ENCODE measurements at regions not wholly inside any gene's neighbourhood (a gene's known extent, or its start where the extent isn't known, plus 50 kb on each side); places are given as distances from the start of the nearest gene placed in this dataset.

DNA sequence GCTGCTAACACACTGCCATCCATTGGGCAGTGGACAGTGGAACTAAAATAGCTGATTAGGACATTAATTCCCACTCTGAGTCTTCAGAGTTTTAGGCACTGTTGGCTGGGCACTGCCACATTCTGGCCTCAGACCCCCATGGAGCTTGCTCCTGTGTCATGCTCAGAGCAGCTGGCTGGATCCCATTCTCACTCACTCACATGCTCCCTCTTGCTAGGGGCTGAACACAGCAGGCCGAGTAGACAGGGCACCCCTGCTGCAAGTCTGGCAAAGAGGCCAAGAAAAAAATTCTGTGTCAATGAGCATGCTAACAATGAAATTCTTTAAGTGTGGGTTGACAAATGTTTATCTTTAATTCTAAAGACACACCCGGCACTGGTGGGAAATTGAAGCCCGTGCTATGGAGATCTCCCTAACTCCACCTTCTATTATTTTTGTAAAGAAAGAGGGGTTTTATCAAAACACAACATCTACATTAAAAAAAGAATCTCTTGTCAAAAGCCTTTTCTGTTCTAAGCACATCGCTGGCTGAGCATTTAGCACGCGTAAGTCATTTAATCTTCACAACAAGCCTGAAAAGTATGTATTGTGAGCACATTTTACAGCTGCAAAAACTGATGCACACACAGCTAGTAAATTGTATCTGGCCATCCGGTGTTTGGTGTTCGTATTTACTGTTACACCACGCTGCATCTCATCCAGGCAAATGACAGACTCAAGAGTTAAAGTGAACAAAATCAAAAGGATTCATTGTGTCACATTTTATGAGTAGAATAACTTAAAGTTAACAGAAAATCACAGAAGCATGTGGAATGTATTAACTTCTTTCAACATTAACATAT is 362.1 kb downstream of the PLOD2 start:
- Mint-ChIP-seq H3K27me3 (ENCODE audit: low read depth) (no peaks in the 10 kb centered on the region), H3K27ac (no peak overlapping the region), H3K4me3 (no peak overlapping the region), H3K36me3 (ENCODE audit: low read depth) (no peaks in the 10 kb centered on the region), H3K4me1 (ENCODE audit: low read depth) (no peaks in the 10 kb centered on the region), H3K9me3 (ENCODE audit: insufficient read depth) (peaks cover 4% of the 10 kb centered on the region)
- CTCF ChIA-PET: no interaction called here
- DNase-seq (no peak), ATAC-seq (no peak)
- POLR2A ChIA-PET: no interaction called here

DNA sequence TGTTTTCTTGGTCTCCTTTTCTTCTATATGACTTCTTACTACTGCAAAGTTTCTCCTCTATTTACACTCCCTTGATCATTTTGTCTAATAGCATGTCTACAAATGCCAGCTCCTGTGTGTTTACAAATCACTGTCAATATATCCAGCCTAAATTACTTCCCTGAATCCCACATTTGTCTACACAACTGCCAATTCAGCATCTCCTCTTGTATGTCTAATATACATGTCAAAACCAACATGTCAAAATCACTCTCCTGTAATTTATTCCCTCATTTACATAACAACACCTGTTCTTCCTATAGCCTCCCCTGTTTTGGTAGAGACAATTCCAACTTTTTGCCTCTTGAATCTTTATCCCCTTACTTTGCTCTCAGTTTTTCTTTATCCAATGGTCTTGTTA is 359.3 kb downstream of the PLOD2 start:
- Mint-ChIP-seq H3K9me3 (ENCODE audit: insufficient read depth) (no peaks in the 10 kb centered on the region), H3K4me3 (no peak overlapping the region), H3K27ac (no peak overlapping the region), H3K4me1 (ENCODE audit: low read depth) (no peaks in the 10 kb centered on the region), H3K36me3 (ENCODE audit: low read depth) (no peaks in the 10 kb centered on the region), H3K27me3 (ENCODE audit: low read depth) (no peaks in the 10 kb centered on the region)
- ATAC-seq: no peak
- ChIA-PET POLR2A (no interaction called here), CTCF (no interaction called here)
- DNase-seq: no peak

DNA sequence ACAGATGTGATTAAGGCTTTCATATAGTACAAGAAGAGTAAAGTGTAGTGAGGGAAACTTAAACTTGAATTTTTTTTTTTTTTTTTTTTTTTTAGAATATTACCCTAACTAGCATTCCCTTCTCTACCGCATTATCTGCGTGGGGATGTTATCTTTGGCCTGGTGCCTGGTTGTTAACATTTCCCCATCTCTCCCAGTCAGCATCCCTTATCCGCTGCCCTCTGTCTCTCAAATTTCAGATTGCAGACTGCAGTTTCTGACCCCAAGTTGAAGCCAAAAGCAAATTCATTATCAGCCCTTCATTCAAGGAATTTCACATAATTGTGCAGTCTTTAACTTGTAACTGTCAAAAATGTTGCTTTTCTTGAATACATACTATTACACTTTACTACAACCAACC is 353.0 kb downstream of the PLOD2 start:
- ChIA-PET CTCF (no interaction called here), POLR2A (no interaction called here)
- DNase-seq (no peak), ATAC-seq (no peak)
- Mint-ChIP-seq H3K27ac (no peak overlapping the region), H3K9me3 (ENCODE audit: insufficient read depth) (peaks cover 6% of the 10 kb centered on the region), H3K4me1 (ENCODE audit: low read depth) (no peaks in the 10 kb centered on the region), H3K4me3 (no peak overlapping the region), H3K36me3 (ENCODE audit: low read depth) (no peaks in the 10 kb centered on the region), H3K27me3 (ENCODE audit: low read depth) (no peaks in the 10 kb centered on the region)

GRCh38 chr3:145812391-145812790 is 348.6 kb downstream of the PLOD2 start:
- H3K4me1 Mint-ChIP-seq (ENCODE audit: low read depth): no peaks in the 10 kb centered on the region

GRCh38 chr3:145815707-145816413 is 345.1 kb downstream of the PLOD2 start:
- Mint-ChIP-seq H3K27me3 (ENCODE audit: low read depth) (no peaks in the 10 kb centered on the region), H3K4me3 (no peak overlapping the region), H3K36me3 (ENCODE audit: low read depth) (no peaks in the 10 kb centered on the region), H3K9me3 (ENCODE audit: insufficient read depth) (peaks cover 7% of the 10 kb centered on the region), H3K4me1 (ENCODE audit: low read depth) (no peaks in the 10 kb centered on the region), H3K27ac (no peak overlapping the region)
- ATAC-seq: no peak
- CTCF ChIA-PET: no interaction called here
- no peak for DNase-seq
- POLR2A ChIA-PET: no interaction called here

More at GRCh38 chr3:145812391-145812790, 348.6 kb downstream of the PLOD2 start:
- H3K4me3 Mint-ChIP-seq: no peak overlapping the region
- ChIA-PET CTCF (no interaction called here), POLR2A (no interaction called here)
- DNase-seq (no peak), ATAC-seq (no peak)
- no peaks in the 10 kb centered on the region for H3K36me3 Mint-ChIP-seq (ENCODE audit: low read depth)
- no peak overlapping the region for H3K27ac Mint-ChIP-seq
- H3K27me3 Mint-ChIP-seq (ENCODE audit: low read depth): no peaks in the 10 kb centered on the region
- peaks cover 7% of the 10 kb centered on the region for H3K9me3 Mint-ChIP-seq (ENCODE audit: insufficient read depth)

DNA sequence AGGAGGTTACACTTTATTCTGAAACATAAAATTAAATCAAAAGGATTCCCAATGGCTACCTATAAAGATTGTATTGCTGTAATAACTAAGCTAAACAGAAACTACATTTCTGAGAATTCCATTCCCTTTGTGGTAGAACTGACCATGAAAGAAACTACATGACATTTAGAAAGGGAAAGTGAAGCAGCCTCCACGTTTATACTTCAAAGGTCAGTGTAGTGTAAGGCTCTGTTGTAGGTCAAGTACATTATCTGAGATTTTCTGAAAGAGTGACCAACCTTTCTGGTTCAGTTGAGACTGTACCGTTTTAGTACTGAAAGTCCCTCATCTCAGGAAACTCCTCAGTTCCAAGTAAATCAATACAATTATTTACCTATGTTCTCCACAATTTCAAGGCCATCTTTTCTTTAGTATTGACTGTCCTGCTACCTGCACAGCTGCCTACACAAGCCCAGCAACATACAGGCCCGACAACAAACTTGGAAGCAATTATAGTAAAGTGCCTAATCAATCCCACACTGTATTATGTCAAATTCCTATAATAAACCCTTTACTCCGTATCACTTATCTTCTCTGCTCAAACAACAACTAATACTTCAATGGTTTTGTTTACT is 343.0 kb downstream of the PLOD2 start:
- ChIA-PET CTCF (no interaction called here), POLR2A (interaction anchor here (1.1 kb wide), 1 partner anchor 1459 kb away, joined by 3 read pairs; no protein-coding TSS in a partner anchor)
- DNase-seq (no peak), ATAC-seq (no peak)
- no peaks in the 10 kb centered on the region for H3K27me3 Mint-ChIP-seq (ENCODE audit: low read depth)
- no peaks in the 10 kb centered on the region for H3K36me3 Mint-ChIP-seq (ENCODE audit: low read depth)
- H3K27ac Mint-ChIP-seq: no peak overlapping the region
- no peaks in the 10 kb centered on the region for H3K4me1 Mint-ChIP-seq (ENCODE audit: low read depth)
- H3K4me3 Mint-ChIP-seq: no peak overlapping the region
- peaks cover 2% of the 10 kb centered on the region for H3K9me3 Mint-ChIP-seq (ENCODE audit: insufficient read depth)

DNA sequence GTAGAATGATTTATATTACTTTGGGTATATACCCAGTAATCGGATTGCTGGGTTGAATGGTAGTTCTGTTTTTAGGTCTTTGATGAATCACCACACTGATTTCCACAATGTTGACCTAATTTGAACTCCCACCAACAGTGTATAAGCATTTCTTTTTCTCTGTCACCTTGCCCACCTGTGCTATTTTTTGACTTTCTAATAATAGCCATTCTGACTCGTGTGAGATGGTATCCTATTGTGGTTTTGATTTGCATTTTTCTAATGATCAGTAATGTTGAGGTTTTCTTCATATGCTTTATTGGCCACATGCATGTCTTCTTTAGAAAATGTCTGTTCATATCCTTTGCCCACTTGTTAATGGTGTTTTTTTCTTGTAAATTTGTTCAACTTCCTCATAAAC is 340.8 kb downstream of the PLOD2 start:
- H3K36me3 Mint-ChIP-seq (ENCODE audit: low read depth): no peaks in the 10 kb centered on the region
- no peaks in the 10 kb centered on the region for H3K4me1 Mint-ChIP-seq (ENCODE audit: low read depth)
- no peaks in the 10 kb centered on the region for H3K27me3 Mint-ChIP-seq (ENCODE audit: low read depth)
- DNase-seq (no peak), ATAC-seq (no peak)
- H3K27ac Mint-ChIP-seq: no peak overlapping the region
- POLR2A ChIA-PET: no interaction called here
- H3K4me3 Mint-ChIP-seq: no peak overlapping the region
- no peaks in the 10 kb centered on the region for H3K9me3 Mint-ChIP-seq (ENCODE audit: insufficient read depth)
- CTCF ChIA-PET: no interaction called here

DNA sequence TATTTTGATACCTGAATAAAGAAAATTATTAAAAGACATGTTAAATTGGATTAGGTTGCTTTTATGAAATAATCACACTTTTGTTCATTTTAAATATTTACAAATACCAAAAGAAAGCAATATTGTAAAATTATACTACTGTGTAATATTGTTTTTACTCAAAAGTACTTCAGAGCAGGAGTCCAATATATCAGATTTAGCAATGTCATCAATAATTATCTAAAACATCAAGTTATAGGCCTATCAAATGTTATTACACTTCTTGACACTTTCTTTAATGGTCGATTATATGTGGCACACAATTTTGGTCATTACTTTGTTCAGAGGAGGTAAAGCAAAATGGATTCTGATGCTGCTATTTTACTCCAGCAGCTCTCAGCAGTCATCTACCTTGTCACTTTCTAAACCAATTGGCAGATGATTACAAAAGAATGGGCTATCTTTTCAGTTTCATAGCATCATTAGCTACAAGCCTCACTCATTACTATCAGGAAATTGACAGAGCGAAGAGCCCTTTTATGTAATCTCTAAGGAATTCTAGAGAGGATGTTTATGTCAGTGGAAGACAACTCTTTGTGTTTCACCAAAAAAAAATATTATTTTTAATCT is 318.6 kb downstream of the PLOD2 start:
- Mint-ChIP-seq H3K4me3 (no peak overlapping the region), H3K27ac (no peak overlapping the region), H3K27me3 (ENCODE audit: low read depth) (no peaks in the 10 kb centered on the region), H3K36me3 (ENCODE audit: low read depth) (no peaks in the 10 kb centered on the region), H3K4me1 (ENCODE audit: low read depth) (no peaks in the 10 kb centered on the region), H3K9me3 (ENCODE audit: insufficient read depth) (no peaks in the 10 kb centered on the region)
- DNase-seq (no peak), ATAC-seq (no peak)
- ChIA-PET POLR2A (no interaction called here), CTCF (no interaction called here)

- ChIA-PET POLR2A (no interaction called here), CTCF (no interaction called here)
- Mint-ChIP-seq H3K4me1 (ENCODE audit: low read depth) (no peaks in the 10 kb centered on the region), H3K9me3 (ENCODE audit: insufficient read depth) (no peaks in the 10 kb centered on the region), H3K27ac (no peak overlapping the region), H3K36me3 (ENCODE audit: low read depth) (no peaks in the 10 kb centered on the region), H3K27me3 (ENCODE audit: low read depth) (no peaks in the 10 kb centered on the region), H3K4me3 (no peak overlapping the region)
- DNase-seq: no peak
- no peak for ATAC-seq
Observed at GRCh38 chr3:145843561-145843960, 317.4 kb downstream of the PLOD2 start.

DNA sequence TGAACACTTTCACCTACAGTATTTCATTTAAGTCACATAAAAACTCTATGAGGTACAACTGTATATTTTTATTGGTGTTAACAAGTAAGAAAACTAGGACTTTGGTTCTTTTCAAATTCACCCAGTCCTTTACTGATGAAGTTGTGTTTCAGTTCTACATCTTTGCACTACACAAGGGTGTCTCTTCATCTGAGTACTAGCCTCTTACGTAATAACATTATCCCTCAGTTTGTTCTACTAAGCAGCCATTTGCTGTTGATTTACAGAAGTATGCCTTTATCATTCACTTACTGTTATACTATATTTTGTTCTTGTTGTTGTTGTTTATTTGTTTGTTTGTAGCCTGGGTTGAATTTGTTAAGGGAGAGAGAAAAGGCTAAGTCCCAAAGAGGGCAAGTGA is 311.9 kb downstream of the PLOD2 start:
- Mint-ChIP-seq H3K27me3 (ENCODE audit: low read depth) (no peaks in the 10 kb centered on the region), H3K4me3 (no peak overlapping the region), H3K27ac (no peak overlapping the region), H3K9me3 (ENCODE audit: insufficient read depth) (no peaks in the 10 kb centered on the region), H3K4me1 (ENCODE audit: low read depth) (no peaks in the 10 kb centered on the region), H3K36me3 (ENCODE audit: low read depth) (no peaks in the 10 kb centered on the region)
- no peak for DNase-seq
- no peak for ATAC-seq
- ChIA-PET CTCF (no interaction called here), POLR2A (no interaction called here)

DNA sequence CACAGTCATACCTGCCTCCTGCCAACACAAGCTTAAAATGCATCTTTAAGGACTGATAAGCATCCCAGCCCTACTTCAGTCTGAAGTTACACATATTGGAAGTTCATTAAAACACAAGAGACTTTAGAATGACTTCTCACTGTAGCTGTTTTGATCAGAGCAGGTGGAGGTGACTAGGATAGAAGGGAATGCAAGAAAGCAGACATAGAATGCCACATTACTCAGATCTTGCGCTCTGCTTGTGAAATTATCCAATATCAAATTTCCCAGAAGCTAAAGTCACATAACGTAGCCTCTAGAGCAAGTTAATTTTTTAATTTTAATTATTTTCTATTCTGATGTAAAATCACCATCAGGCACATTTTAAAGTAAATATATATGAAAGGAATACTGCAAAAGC is 306.5 kb downstream of the PLOD2 start:
- H3K36me3 Mint-ChIP-seq (ENCODE audit: low read depth): no peaks in the 10 kb centered on the region
- CTCF ChIA-PET: no interaction called here
- H3K4me3 Mint-ChIP-seq: no peak overlapping the region

GRCh38 chr3:145857956-145858355 is 303.0 kb downstream of the PLOD2 start:
- H3K36me3 Mint-ChIP-seq (ENCODE audit: low read depth): no peaks in the 10 kb centered on the region
- DNase-seq (no peak), ATAC-seq (no peak)
- CTCF ChIA-PET: no interaction called here
- no peak overlapping the region for H3K27ac Mint-ChIP-seq
- POLR2A ChIA-PET: no interaction called here
- H3K27me3 Mint-ChIP-seq (ENCODE audit: low read depth): no peaks in the 10 kb centered on the region
- no peak overlapping the region for H3K4me3 Mint-ChIP-seq
- H3K9me3 Mint-ChIP-seq (ENCODE audit: insufficient read depth): no peaks in the 10 kb centered on the region
- no peaks in the 10 kb centered on the region for H3K4me1 Mint-ChIP-seq (ENCODE audit: low read depth)

More for the DNA sequence above, 306.5 kb downstream of the PLOD2 start:
- POLR2A ChIA-PET: no interaction called here
- Mint-ChIP-seq H3K27me3 (ENCODE audit: low read depth) (no peaks in the 10 kb centered on the region), H3K4me1 (ENCODE audit: low read depth) (no peaks in the 10 kb centered on the region), H3K9me3 (ENCODE audit: insufficient read depth) (no peaks in the 10 kb centered on the region), H3K27ac (no peak overlapping the region)
- DNase-seq (no peak), ATAC-seq (no peak)
